ENCODE measurements at regions not wholly inside any gene's neighbourhood (a gene's known extent, or its start where the extent isn't known, plus 50 kb on each side); places are given as distances from the start of the nearest gene placed in this dataset.

GRCh38 chr2:195343942-195344530, 313.0 kb upstream of the SLC39A10 start:
- peak; percentile 58 for DNase-seq (ENCODE audit: low read depth)
- TF ChIP-seq CTCF (IDR thresholded peaks at IDR 0.05; ENCODE audit: insufficient read depth, low read length): no peak
- no peak overlapping the region for H3K4me3 ChIP-seq (ENCODE audit: low read depth, low read length)

GRCh38 chr2:195343540-195343939, 313.5 kb upstream of the SLC39A10 start:
- no peak for TF ChIP-seq CTCF (IDR thresholded peaks at IDR 0.05; ENCODE audit: insufficient read depth, low read length)
- DNase-seq (ENCODE audit: low read depth): no peak
- no peak overlapping the region for H3K4me3 ChIP-seq (ENCODE audit: low read depth, low read length)

- no peak overlapping the region for H3K4me3 ChIP-seq (ENCODE audit: low read depth, low read length)
- no peak for TF ChIP-seq CTCF (IDR thresholded peaks at IDR 0.05; ENCODE audit: insufficient read depth, low read length)
- DNase-seq (ENCODE audit: low read depth): peak; percentile 8
Measured at GRCh38 chr2:195342061-195342460, 315.0 kb upstream of the SLC39A10 start.

- no peak overlapping the region for H3K4me3 ChIP-seq (ENCODE audit: low read depth, low read length)
- no peak for DNase-seq (ENCODE audit: low read depth)
- no peak for TF ChIP-seq CTCF (IDR thresholded peaks at IDR 0.05; ENCODE audit: insufficient read depth, low read length)
Measured at GRCh38 chr2:195338856-195339255, 318.2 kb upstream of the SLC39A10 start.

- H3K4me3 ChIP-seq (ENCODE audit: low read depth, low read length): no peak overlapping the region
- no peak for TF ChIP-seq CTCF (IDR thresholded peaks at IDR 0.05; ENCODE audit: insufficient read depth, low read length)
- DNase-seq (ENCODE audit: low read depth): no peak
Measured at GRCh38 chr2:195337597-195337996, 319.4 kb upstream of the SLC39A10 start.

- DNase-seq (ENCODE audit: low read depth): no peak
- no peak overlapping the region for H3K4me3 ChIP-seq (ENCODE audit: low read depth, low read length)
- no peak for TF ChIP-seq CTCF (IDR thresholded peaks at IDR 0.05; ENCODE audit: insufficient read depth, low read length)
Measured at GRCh38 chr2:195333869-195334268, 323.2 kb upstream of the SLC39A10 start.

GRCh38 chr2:195331966-195332365, 325.1 kb upstream of the SLC39A10 start:
- DNase-seq (ENCODE audit: low read depth): no peak
- TF ChIP-seq CTCF (IDR thresholded peaks at IDR 0.05; ENCODE audit: insufficient read depth, low read length): no peak
- H3K4me3 ChIP-seq (ENCODE audit: low read depth, low read length): no peak overlapping the region

Data from fibroblast of the aortic adventitia (primary cell).